GM12864 (cell line): ENCODE measurements at regions not wholly inside any gene's neighbourhood (a gene's known extent, or its start where the extent isn't known, plus 50 kb on each side); places are given as distances from the start of the nearest gene placed in this dataset.

Source experiments
- DNase-seq: peaks from one replicate; pipeline ENCODE4 v3.0.0-alpha.2; 2011; ENCODE audit warnings: low read depth
- H3K4me3 ChIP-seq: 2 replicates; pipeline ENCODE4 v1.5.1; 2011; ENCODE audit warnings: mild to moderate bottlenecking, low read depth, low read length, control low read depth
- TF ChIP-seq, protein P1 (sequence below): IDR thresholded peaks from 2 replicates; pipeline ENCODE4 v1.5.1; 2011; ENCODE audit warnings: low read depth, mild to moderate bottlenecking, moderate library complexity, low read length, control low read depth, inconsistent platforms; ENCODE audit errors: missing control alignments

DNA sequence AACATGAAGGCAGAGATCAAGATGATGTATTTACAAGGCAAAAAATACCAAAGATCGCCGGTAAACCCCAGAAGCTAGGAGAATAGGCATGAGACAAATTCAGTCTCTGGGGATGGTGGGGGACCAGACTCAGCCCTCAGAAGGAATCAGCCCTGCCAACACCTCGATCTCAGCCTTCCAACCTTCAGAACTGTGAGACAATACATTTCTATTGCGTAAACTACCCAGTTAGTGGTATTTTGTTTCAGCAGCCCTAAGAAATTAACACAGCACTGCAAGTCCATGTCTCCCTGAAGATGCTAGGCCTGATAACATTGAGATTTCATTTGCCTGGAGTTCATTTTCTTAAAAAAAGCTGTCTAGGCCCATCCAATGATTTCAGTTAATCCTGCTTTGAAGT lies 622.5 kb downstream of the PTPRC start:
- no peak overlapping the region for H3K4me3 ChIP-seq
- TF ChIP-seq, protein P1, sequence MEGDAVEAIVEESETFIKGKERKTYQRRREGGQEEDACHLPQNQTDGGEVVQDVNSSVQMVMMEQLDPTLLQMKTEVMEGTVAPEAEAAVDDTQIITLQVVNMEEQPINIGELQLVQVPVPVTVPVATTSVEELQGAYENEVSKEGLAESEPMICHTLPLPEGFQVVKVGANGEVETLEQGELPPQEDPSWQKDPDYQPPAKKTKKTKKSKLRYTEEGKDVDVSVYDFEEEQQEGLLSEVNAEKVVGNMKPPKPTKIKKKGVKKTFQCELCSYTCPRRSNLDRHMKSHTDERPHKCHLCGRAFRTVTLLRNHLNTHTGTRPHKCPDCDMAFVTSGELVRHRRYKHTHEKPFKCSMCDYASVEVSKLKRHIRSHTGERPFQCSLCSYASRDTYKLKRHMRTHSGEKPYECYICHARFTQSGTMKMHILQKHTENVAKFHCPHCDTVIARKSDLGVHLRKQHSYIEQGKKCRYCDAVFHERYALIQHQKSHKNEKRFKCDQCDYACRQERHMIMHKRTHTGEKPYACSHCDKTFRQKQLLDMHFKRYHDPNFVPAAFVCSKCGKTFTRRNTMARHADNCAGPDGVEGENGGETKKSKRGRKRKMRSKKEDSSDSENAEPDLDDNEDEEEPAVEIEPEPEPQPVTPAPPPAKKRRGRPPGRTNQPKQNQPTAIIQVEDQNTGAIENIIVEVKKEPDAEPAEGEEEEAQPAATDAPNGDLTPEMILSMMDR: no peak
- DNase-seq: no peak

DNA sequence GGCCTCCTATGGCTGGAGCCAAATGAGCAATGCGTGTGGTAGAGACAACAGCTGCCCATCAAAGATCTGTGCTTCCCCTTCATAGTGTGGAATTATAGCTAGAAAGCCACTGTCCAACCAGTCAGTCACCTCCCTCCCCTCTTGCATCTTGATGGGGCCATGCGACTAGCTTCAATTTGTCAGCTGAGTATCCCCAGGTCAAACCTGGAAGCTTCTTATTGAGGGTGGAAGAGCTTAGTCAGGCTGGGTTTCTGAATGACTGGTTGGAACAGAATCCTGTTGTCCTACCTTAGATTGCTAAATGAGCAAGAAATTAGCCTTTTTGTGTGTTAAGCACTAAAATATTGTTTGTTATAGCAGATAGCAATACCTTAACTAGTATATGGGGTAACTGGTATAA lies 625.4 kb downstream of the PTPRC start:
- TF ChIP-seq, protein P1: no peak
- no peak for DNase-seq
- no peak overlapping the region for H3K4me3 ChIP-seq

DNA sequence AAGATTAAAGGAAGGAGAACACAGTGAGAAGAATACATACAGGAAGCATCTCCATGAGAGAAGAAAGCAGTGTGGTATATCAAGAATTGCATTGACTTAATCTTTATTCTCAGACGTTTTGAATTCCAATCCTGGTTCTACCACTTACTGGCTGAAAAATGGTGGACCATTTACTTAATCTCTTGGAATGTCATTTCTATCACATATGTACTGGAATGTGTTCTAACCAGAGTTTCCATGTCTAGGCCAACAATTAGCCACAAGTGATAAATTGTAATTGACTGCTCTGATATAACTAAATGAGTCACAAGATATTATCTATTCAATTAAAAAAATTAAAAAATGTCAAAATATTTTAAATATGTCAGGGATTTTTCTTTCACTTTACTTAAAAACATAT lies 626.1 kb downstream of the PTPRC start:
- TF ChIP-seq, protein P1: no peak
- no peak overlapping the region for H3K4me3 ChIP-seq
- DNase-seq: no peak

DNA sequence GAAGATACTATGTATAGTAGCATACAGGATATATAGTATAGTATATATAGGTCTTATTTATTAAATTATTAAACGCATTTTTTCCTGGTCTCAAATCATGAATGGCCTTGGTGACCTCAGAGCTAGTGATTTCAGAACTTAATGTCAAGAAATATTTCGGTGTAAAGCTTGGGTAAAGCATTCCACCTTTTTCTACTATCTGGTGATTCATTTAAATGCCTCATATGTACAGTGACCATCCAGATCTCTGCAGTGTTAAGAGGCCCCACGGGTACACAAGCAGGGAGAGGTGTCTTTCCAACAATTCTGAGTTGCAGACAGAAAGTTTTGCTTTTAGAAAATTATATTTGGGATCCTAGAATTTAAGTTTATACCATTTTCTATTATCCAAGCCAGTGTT lies 626.5 kb downstream of the PTPRC start:
- H3K4me3 ChIP-seq: no peak overlapping the region
- no peak for DNase-seq
- TF ChIP-seq, protein P1: no peak

DNA sequence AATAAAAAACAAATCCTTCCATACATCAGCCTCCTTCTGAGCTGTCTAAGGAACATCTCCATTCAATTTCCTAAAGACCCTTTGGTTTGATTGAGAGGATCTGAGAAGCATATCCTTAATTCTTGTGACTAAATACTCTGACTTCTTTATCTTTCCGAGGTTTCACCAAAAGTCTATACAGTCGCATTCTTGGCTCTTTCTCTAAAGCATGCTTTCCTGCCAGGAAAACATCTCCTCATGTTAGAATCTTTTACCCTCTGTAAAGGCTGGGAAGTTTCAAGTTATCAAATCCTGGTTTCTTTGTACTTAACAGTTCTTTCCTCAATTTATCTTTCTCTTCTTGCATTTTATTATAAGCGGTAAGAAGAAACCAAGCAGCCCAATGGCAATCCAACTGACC lies 630.4 kb downstream of the PTPRC start:
- TF ChIP-seq, protein P1: no peak
- H3K4me3 ChIP-seq: no peak overlapping the region
- DNase-seq: no peak

DNA sequence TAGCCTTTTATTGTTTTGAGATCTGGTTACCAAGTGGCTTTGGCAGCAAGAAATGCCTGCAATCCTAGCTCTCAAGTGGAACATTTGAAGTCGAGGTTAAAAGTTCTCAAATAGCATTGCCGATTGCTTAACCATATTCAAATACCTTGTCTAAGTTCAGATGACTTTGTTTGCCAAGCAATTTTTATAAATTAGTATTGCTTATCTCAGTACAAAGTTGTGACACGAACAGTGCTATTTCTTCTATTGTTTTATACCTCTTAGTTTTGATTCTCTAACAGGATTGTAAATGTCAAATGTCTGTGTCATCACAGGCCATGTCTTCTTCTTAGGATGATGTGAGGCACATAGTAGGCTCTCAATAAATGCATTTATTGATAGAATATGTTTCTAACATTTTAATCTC lies 633.3 kb downstream of the PTPRC start:
- DNase-seq: no peak
- TF ChIP-seq, protein P1: no peak
- no peak overlapping the region for H3K4me3 ChIP-seq

DNA sequence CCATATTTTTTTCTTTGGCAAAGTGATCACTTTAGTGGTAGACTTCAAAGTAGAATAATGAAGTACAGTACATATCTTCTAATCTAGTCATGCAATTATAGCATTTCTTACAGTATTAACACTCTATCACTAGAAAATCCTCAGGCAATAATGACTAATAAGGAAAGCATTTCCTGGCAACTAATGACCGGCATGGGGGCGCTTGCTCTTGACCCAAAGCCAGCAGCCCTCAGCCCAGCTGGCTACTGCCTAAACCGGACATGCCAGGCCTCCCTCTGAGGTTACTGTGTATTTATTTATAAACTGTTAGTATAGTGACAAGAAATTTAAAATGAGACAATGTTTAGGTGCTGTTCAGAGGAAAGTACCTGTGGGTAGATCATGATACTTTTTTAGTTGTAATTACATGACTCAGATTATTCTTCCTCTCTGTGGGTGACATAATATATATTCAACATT lies 633.8 kb downstream of the PTPRC start:
- H3K4me3 ChIP-seq: no peak overlapping the region
- TF ChIP-seq, protein P1: no peak
- DNase-seq: no peak
